Endothelial cell of umbilical vein (primary cell): ENCODE measurements at regions not wholly inside any gene's neighbourhood (a gene's known extent, or its start where the extent isn't known, plus 50 kb on each side); places are given as distances from the start of the nearest gene placed in this dataset.

Experiments used
- BruUV-seq: library from RNA; stranded (reverse); fragments of 400-500 nt; replicated peaks from 2 replicates; lab custom pipeline; 2021; lab: Mats Ljungman, UMichigan
- CTCF ChIA-PET: fragments of 300-600, 350-600 bp; sonication (Branson Sonifier 250); formaldehyde crosslinking; loops from one replicate; lab custom pipeline; 2021; ENCODE audit warnings: antibody characterized with exemption, inconsistent platforms; lab: Charles Lee
- POLR2A ChIA-PET: fragments of 300-600, 350-600 bp; sonication (Branson Sonifier 250); formaldehyde crosslinking; loops from one replicate; lab custom pipeline; 2021; ENCODE audit warnings: antibody characterized with exemption, inconsistent platforms; lab: Charles Lee
- DNase-seq: peaks from one replicate; pipeline ENCODE4 v3.0.0-alpha.2; 2011; ENCODE audit warnings: low read depth, low spot score
- FAIRE-seq: peaks from 2 replicates; lab custom pipeline; 2011; peaks lifted over from hg19 to GRCh38; lab: Jason Lieb, UNC
- H2AFZ ChIP-seq: 2 replicates; pipeline ENCODE4 v1.6.0; 2012; ENCODE audit warnings: low read depth, low read length, control low read depth, inconsistent platforms
- H3K27ac ChIP-seq: 2 replicates; pipeline ENCODE4 v1.5.1; 2011; ENCODE audit warnings: low read depth, mild to moderate bottlenecking, control low read depth, low read length, moderate library complexity; ENCODE audit not compliant: insufficient read depth
- H3K27me3 ChIP-seq, 2 experiments: 2 replicates each; pipeline versions ENCODE4 v1.6.0 to v1.6.1; 2011; ENCODE audit warnings: low read length in 2 of 2, mixed read lengths in 1 of 2; ENCODE audit not compliant: control insufficient read depth in 2 of 2, insufficient read depth in 2 of 2
- H3K36me3 ChIP-seq, 2 experiments: 2 replicates in 1 of 2; 3 replicates in 1 of 2; pipeline ENCODE4 v1.5.1; 2011; ENCODE audit warnings: low read length in 2 of 2, mild to moderate bottlenecking in 1 of 2, moderate library complexity in 1 of 2; ENCODE audit not compliant: control insufficient read depth in 2 of 2, insufficient read depth in 2 of 2; ENCODE audit errors: extremely low read depth in 1 of 2
- H3K4me1 ChIP-seq: 3 replicates; pipeline ENCODE4 v1.5.1; 2011; ENCODE audit warnings: mild to moderate bottlenecking, low read length; ENCODE audit not compliant: control insufficient read depth, insufficient read depth; ENCODE audit errors: extremely low read depth
- H3K4me2 ChIP-seq: 2 replicates; pipeline ENCODE4 v1.6.1; 2011; ENCODE audit warnings: low read length, control low read depth, mixed read lengths; ENCODE audit not compliant: insufficient read depth
- H3K4me3 ChIP-seq, 3 experiments: fragments of 200-600 bp in 1 of 3; sonication (generic), shearing (Covaris generic) in 1 of 3; replicated peaks in 1 of 3; 2 replicates each; pipeline ENCODE4 v1.5.1; 2011 to 2016; ENCODE audit warnings: control low read depth in 3 of 3, low read length in 3 of 3, mild to moderate bottlenecking in 2 of 3, inconsistent platforms in 1 of 3, low read depth in 1 of 3, moderate library complexity in 1 of 3; ENCODE audit not compliant: insufficient read depth in 1 of 3
- H3K79me2 ChIP-seq: 2 replicates; pipeline ENCODE4 v1.6.0; 2012; ENCODE audit warnings: low read length, inconsistent platforms; ENCODE audit not compliant: control insufficient read depth, insufficient read depth
- H3K9ac ChIP-seq: replicated peaks from 2 replicates; pipeline ENCODE3; 2011; ENCODE audit warnings: low read length, control low read depth; ENCODE audit not compliant: insufficient read depth; ENCODE audit errors: extremely low read depth
- H3K9me1 ChIP-seq: replicated peaks from 3 replicates; pipeline ENCODE4 v1.6.0; 2011; ENCODE audit warnings: mild to moderate bottlenecking, low read length; ENCODE audit not compliant: control insufficient read depth, insufficient read depth; ENCODE audit errors: extremely low read depth
- H3K9me3 ChIP-seq: replicated peaks from 2 replicates; pipeline ENCODE4 v1.5.1; 2012; ENCODE audit warnings: low read length, inconsistent platforms; ENCODE audit not compliant: control insufficient read depth, insufficient read depth
- H4K20me1 ChIP-seq: replicated peaks from 2 replicates; pipeline ENCODE3; 2011; ENCODE audit warnings: mild to moderate bottlenecking, low read length; ENCODE audit not compliant: control insufficient read depth, insufficient read depth; ENCODE audit errors: extremely low read depth
- CTCF ChIP-seq, 2 donors: IDR thresholded peaks; 1 replicate in 1 of 2; 2 replicates in 1 of 2; pipeline ENCODE4 v1.5.1; 2011; ENCODE audit warnings: low read length in 2 of 2, mild to moderate bottlenecking in 2 of 2, moderate library complexity in 2 of 2, control low read depth in 1 of 2, inconsistent platforms in 1 of 2, low read depth in 1 of 2; ENCODE audit not compliant: insufficient read depth in 1 of 2; ENCODE audit errors: extremely low read depth in 1 of 2
- EZH2 ChIP-seq: IDR thresholded peaks from 2 replicates; pipeline ENCODE4 v1.6.1; 2012; ENCODE audit warnings: borderline replicate concordance, low read depth, mild to moderate bottlenecking, moderate library complexity, low read length, inconsistent platforms; ENCODE audit not compliant: severe bottlenecking
- FOS ChIP-seq: IDR thresholded peaks from 2 replicates; pipeline ENCODE4 v1.6.1; 2011; ENCODE audit warnings: mild to moderate bottlenecking, low read length, moderate library complexity, borderline replicate concordance; ENCODE audit not compliant: insufficient read depth
- GATA2 ChIP-seq: IDR thresholded peaks from 2 replicates; pipeline ENCODE4 v1.7.0; 2011; ENCODE audit warnings: low read depth, mild to moderate bottlenecking, moderate library complexity, mixed read lengths, low read length; ENCODE audit not compliant: insufficient read length, insufficient read depth
- JUN ChIP-seq: IDR thresholded peaks from 2 replicates; pipeline ENCODE4 v1.6.1; 2011; ENCODE audit warnings: borderline replicate concordance, low read depth; ENCODE audit not compliant: insufficient read length, insufficient read depth
- MAX ChIP-seq: IDR thresholded peaks from 2 replicates; pipeline ENCODE4 v1.6.1; 2011; ENCODE audit not compliant: insufficient read depth, insufficient read length
- MYC ChIP-seq: IDR thresholded peaks from one replicate; pipeline ENCODE4 v1.6.1; 2011; ENCODE audit warnings: mild to moderate bottlenecking, low read depth, low read length
- POLR2A ChIP-seq: IDR thresholded peaks from 2 replicates; pipeline ENCODE4 v1.6.1; 2012; ENCODE audit warnings: low read depth, mild to moderate bottlenecking, control low read depth, low read length
- POLR2AphosphoS5 ChIP-seq: IDR thresholded peaks from 2 replicates; pipeline ENCODE4 v1.6.1; 2012; ENCODE audit warnings: low read depth, mild to moderate bottlenecking, control low read depth, low read length, moderate library complexity; ENCODE audit not compliant: insufficient read depth
- dilution Hi-C: fragments of 300-500 bp; cut with MboI; formaldehyde crosslinking; loops from one replicate; pipeline ENCODE4 v1.15.0; 2019; ENCODE audit warnings: low sequenced_read_pairs; ENCODE audit not compliant: extremely low pct_ligation_motif_present
- intact Hi-C: fragments of 100-400 bp; cut with micrococcal nuclease; formaldehyde crosslinking; loops from one replicate; pipeline ENCODE4 v1.10.0; 2022

GRCh38 chr2:71772510-71773172, 319.3 kb downstream of the DYSF start:
- FAIRE-seq: no peak
- no TSS peak for BruUV-seq

GRCh38 chr2:71767663-71768062, 314.3 kb downstream of the DYSF start:
- Histone ChIP-seq H3K4me1 (no peaks in the 10 kb centered on the region), H3K27me3 (peaks cover 4 to 8% of the 10 kb centered on the region in 2 experiments), H2AFZ (no peak overlapping the region), H4K20me1 (no peaks in the 10 kb centered on the region), H3K4me2 (no peak overlapping the region), H3K9me3 (no peaks in the 10 kb centered on the region), H3K79me2 (no peaks in the 10 kb centered on the region), H3K36me3 (no peaks in the 10 kb centered on the region), H3K4me3 (no peak overlapping the region), H3K27ac (no peak overlapping the region), H3K9me1 (no peaks in the 10 kb centered on the region), H3K9ac (no peak overlapping the region)
- ChIA-PET POLR2A (no interaction called here), CTCF (no interaction called here)
- TF ChIP-seq MYC: no peak
- TF ChIP-seq EZH2: no peak
- no peak for TF ChIP-seq JUN
- no peak for TF ChIP-seq CTCF (IDR thresholded peaks at IDR 0.05; ENCODE audit: extremely low read depth in 1 of 2, insufficient read depth in 1 of 2, low read depth in 1 of 2, low read length in 2 of 2)
- no peak for TF ChIP-seq MAX
- TF ChIP-seq GATA2: no peak
- no peak for TF ChIP-seq POLR2AphosphoS5
- TF ChIP-seq FOS: no peak
- FAIRE-seq (no peak), DNase-seq (no peak)
- intact Hi-C loops: no loop called here
- no TSS peak for BruUV-seq
- dilution Hi-C loops: no loop called here

More at GRCh38 chr2:71772510-71773172, 319.3 kb downstream of the DYSF start:
- no peaks in the 10 kb centered on the region for H3K9me3 ChIP-seq
- H2AFZ ChIP-seq: no peak overlapping the region
- H3K4me2 ChIP-seq: no peak overlapping the region
- ChIA-PET POLR2A (no interaction called here), CTCF (interaction anchor here (1.1 to 1.6 kb wide), 2 partner anchors 12 to 23 kb away, joined by 3 read pairs; no protein-coding TSS in a partner anchor)
- no peak for DNase-seq
- H3K27ac ChIP-seq: no peak overlapping the region
- no peaks in the 10 kb centered on the region for H3K79me2 ChIP-seq
- no peaks in the 10 kb centered on the region for H3K36me3 ChIP-seq
- H3K9me1 ChIP-seq: no peaks in the 10 kb centered on the region
- peaks cover 6 to 7% of the 10 kb centered on the region in 2 experiments for H3K27me3 ChIP-seq
- TF ChIP-seq POLR2A: no peak
- TF ChIP-seq JUN: no peak
- no peak for TF ChIP-seq FOS
- TF ChIP-seq MYC: no peak
- no peak for TF ChIP-seq POLR2AphosphoS5
- no peak for TF ChIP-seq GATA2
- no peaks in the 10 kb centered on the region for H3K4me1 ChIP-seq
- no peaks in the 10 kb centered on the region for H4K20me1 ChIP-seq
- dilution Hi-C loops (no loop called here), intact Hi-C loops (no loop called here)
- no peak overlapping the region for H3K9ac ChIP-seq
- no peak overlapping the region for H3K4me3 ChIP-seq
